K562 (cell line): ENCODE measurements at regions not wholly inside any gene's neighbourhood (a gene's known extent, or its start where the extent isn't known, plus 50 kb on each side); places are given as distances from the start of the nearest gene placed in this dataset.

Experiments
- ARNT ChIP-seq, 2 experiments: fragments of 450-650 bp; IDR thresholded peaks; 2 replicates each; pipeline ENCODE4 v1.6.1; 2016; ENCODE audit warnings: mild to moderate bottlenecking in 1 of 2
- BMI1 ChIP-seq: fragments of 150-350 bp; IDR thresholded peaks from 2 replicates; pipeline ENCODE4 v1.6.1; 2014; ENCODE audit warnings: low read length
- BRF2 ChIP-seq: IDR thresholded peaks from 3 replicates; pipeline ENCODE4 v1.6.1; 2011; ENCODE audit warnings: borderline replicate concordance, mild to moderate bottlenecking; ENCODE audit not compliant: insufficient read length, insufficient read depth
- CREB5 ChIP-seq: fragments of 250-450 bp; sonication (Bioruptor Pico); IDR thresholded peaks from 2 replicates; pipeline ENCODE4 v1.5.0; 2020; ENCODE audit warnings: mild to moderate bottlenecking
- EGR1 ChIP-seq: fragments of 450-650 bp; conservative IDR thresholded peaks from 2 replicates; pipeline ENCODE4 v1.6.1; 2017; ENCODE audit warnings: mild to moderate bottlenecking
- EWSR1 ChIP-seq: fragments of 450-650 bp; IDR thresholded peaks from 2 replicates; pipeline ENCODE4 v1.6.1; 2018; ENCODE audit warnings: borderline replicate concordance, mild to moderate bottlenecking, low read depth, moderate library complexity; ENCODE audit not compliant: partially characterized antibody
- IRF2 ChIP-seq: sonication (generic); formaldehyde crosslinking; IDR thresholded peaks from 2 replicates; pipeline ENCODE4 v1.8.1; 2022; ENCODE audit warnings: mild to moderate bottlenecking, missing genetic modification reagents
- MAZ ChIP-seq, 2 experiments: fragments of 450-650 bp in 1 of 2; sonication (generic) in 1 of 2; formaldehyde crosslinking; IDR thresholded peaks in 1 of 2; conservative IDR thresholded peaks in 1 of 2; 2 replicates each; pipeline versions ENCODE4 v1.4.0 to v1.5.0; 2020; ENCODE audit warnings: mild to moderate bottlenecking in 1 of 2, missing genetic modification reagents in 1 of 2
- MED1 ChIP-seq: sonication (generic); formaldehyde crosslinking; IDR thresholded peaks from 2 replicates; pipeline ENCODE4 v1.8.1; 2023; ENCODE audit warnings: missing genetic modification reagents, borderline replicate concordance
- MXI1 ChIP-seq: IDR thresholded peaks from 2 replicates; pipeline ENCODE4 v1.6.1; 2011; ENCODE audit warnings: low read depth, mild to moderate bottlenecking, improper control_type of control experiment, low read length
- NCOA1 ChIP-seq: fragments of 450-650 bp; IDR thresholded peaks from 2 replicates; pipeline ENCODE4 v1.6.1; 2016; ENCODE audit warnings: low read depth
- PTRF ChIP-seq: fragments of 450-650 bp; IDR thresholded peaks from 2 replicates; pipeline ENCODE4 v1.6.1; 2016; ENCODE audit warnings: mild to moderate bottlenecking, missing genetic modification characterization, missing compliant biosample characterization
- UBTF ChIP-seq, 2 experiments: IDR thresholded peaks; 2 replicates each; pipeline ENCODE4 v1.6.1; 2012; ENCODE audit warnings: improper control_type of control experiment in 2 of 2, low read depth in 2 of 2, low read length in 2 of 2, borderline replicate concordance in 1 of 2
- ZNF224 ChIP-seq: sonication (generic); formaldehyde crosslinking; IDR thresholded peaks from 2 replicates; pipeline ENCODE4 v1.8.0; 2022; ENCODE audit warnings: mild to moderate bottlenecking, missing genetic modification reagents
- TF ChIP-seq, protein P1 (sequence below): sonication (generic); formaldehyde crosslinking; IDR thresholded peaks from 2 replicates; pipeline ENCODE4 v1.8.1; 2023; ENCODE audit warnings: mild to moderate bottlenecking, missing genetic modification reagents
- TF ChIP-seq, protein P2 (sequence below): sonication (generic); formaldehyde crosslinking; IDR thresholded peaks from 2 replicates; pipeline ENCODE4 v1.8.0; 2022; ENCODE audit warnings: missing genetic modification reagents, mild to moderate bottlenecking, moderate library complexity, borderline replicate concordance
- TF ChIP-seq, protein P3 (sequence below): fragments of 450-650 bp; IDR thresholded peaks from one replicate; pipeline ENCODE4 v1.6.1; 2018; ENCODE audit warnings: mild to moderate bottlenecking, moderate library complexity; ENCODE audit not compliant: partially characterized antibody

DNA sequence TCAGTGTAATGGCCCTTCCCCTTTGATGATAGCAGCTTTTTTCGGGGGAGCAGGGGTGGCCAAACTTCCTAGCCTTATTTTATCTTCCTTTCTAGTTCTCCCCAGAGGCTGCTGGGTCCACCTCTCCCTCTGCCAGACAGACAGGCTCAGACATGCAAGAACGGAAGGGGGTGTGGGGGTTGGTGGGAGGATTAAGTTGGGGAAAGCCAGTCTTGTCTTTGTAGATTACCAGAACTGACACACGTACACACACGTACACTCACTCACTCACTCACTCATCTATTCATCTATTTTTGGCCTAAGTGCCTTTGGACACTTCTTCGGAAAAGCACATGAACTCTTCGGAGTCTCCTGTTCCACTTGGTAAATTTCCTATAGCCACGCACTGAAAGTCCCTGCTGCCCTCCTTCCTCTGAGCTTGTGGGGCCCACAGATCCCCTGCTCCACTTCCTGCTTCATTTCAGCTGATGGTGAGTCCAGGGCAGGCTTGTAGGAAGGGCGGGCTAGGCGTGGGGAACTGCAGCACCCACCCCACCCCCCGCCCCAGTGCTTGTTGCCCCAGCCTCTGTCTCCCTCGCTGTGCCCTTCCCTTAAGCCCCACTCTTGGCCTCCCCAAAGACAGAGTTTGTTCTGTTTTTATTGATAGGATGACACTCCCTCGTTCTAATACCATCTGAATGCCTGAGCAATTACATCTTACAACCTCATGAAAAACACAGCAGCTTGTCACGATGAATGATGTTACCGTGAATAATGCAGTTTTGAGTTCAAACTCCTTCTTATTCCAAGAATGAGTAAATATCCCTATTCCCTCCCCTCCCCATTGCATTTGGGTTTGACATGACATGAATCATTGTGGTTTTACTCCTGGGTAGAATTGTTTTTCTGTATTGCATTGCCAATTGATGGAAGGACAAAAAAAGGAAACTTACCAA is 60.7 kb upstream of the ATP5PO start (continued):
- TF ChIP-seq CREB5, result no peak
- peak in 1 of 2 experiments; percentile 29; a peak in 2 of 4 replicates for TF ChIP-seq ARNT (IDR thresholded peaks at IDR 0.05)
- no peak for TF ChIP-seq NCOA1
- no peak for TF ChIP-seq EWSR1
- TF ChIP-seq, protein P1, sequence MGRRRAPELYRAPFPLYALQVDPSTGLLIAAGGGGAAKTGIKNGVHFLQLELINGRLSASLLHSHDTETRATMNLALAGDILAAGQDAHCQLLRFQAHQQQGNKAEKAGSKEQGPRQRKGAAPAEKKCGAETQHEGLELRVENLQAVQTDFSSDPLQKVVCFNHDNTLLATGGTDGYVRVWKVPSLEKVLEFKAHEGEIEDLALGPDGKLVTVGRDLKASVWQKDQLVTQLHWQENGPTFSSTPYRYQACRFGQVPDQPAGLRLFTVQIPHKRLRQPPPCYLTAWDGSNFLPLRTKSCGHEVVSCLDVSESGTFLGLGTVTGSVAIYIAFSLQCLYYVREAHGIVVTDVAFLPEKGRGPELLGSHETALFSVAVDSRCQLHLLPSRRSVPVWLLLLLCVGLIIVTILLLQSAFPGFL (CRISPR knock-in tag), result no peak
- TF ChIP-seq UBTF (IDR thresholded peaks at IDR 0.05; ENCODE audit: borderline replicate concordance in 1 of 2, low read depth in 2 of 2, low read length in 2 of 2), result no peak
- TF ChIP-seq PTRF, result no peak
- no peak for TF ChIP-seq MED1 (CRISPR knock-in tag)
- no peak for TF ChIP-seq MXI1
- peak in 1 of 2 experiments; percentile 61 for TF ChIP-seq MAZ (CRISPR knock-in tag; conservative IDR thresholded peaks at IDR 0.05 in 1 of 2, IDR thresholded peaks at IDR 0.05 in 1 of 2)
- TF ChIP-seq, protein P2, sequence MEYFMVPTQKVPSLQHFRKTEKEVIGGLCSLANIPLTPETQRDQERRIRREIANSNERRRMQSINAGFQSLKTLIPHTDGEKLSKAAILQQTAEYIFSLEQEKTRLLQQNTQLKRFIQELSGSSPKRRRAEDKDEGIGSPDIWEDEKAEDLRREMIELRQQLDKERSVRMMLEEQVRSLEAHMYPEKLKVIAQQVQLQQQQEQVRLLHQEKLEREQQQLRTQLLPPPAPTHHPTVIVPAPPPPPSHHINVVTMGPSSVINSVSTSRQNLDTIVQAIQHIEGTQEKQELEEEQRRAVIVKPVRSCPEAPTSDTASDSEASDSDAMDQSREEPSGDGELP (CRISPR knock-in tag), result peak; percentile 92
- peak; percentile 59 for TF ChIP-seq EGR1
- TF ChIP-seq IRF2 (CRISPR knock-in tag), result no peak
- TF ChIP-seq, protein P3, sequence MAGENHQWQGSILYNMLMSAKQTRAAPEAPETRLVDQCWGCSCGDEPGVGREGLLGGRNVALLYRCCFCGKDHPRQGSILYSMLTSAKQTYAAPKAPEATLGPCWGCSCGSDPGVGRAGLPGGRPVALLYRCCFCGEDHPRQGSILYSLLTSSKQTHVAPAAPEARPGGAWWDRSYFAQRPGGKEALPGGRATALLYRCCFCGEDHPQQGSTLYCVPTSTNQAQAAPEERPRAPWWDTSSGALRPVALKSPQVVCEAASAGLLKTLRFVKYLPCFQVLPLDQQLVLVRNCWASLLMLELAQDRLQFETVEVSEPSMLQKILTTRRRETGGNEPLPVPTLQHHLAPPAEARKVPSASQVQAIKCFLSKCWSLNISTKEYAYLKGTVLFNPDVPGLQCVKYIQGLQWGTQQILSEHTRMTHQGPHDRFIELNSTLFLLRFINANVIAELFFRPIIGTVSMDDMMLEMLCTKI, result no peak
- TF ChIP-seq ZNF224, result no peak
- no peak for TF ChIP-seq BMI1
- no peak for TF ChIP-seq BRF2
